ENCODE measurements at regions not wholly inside any gene's neighbourhood (a gene's known extent, or its start where the extent isn't known, plus 50 kb on each side); places are given as distances from the start of the nearest gene placed in this dataset.
"Not testable (repeated sequence)": the region's sequence is repeated elsewhere in the genome, so short reads cannot be mapped to it uniquely, and the experiment has no call there.

- TF ChIP-seq MED1 (CRISPR knock-in tag; IDR thresholded peaks at IDR 0.05; ENCODE audit: borderline replicate concordance): no peak
Observed at GRCh38 chr1:227411066-227411465, 92.8 kb upstream of the CDC42BPA start (continued).

DNA sequence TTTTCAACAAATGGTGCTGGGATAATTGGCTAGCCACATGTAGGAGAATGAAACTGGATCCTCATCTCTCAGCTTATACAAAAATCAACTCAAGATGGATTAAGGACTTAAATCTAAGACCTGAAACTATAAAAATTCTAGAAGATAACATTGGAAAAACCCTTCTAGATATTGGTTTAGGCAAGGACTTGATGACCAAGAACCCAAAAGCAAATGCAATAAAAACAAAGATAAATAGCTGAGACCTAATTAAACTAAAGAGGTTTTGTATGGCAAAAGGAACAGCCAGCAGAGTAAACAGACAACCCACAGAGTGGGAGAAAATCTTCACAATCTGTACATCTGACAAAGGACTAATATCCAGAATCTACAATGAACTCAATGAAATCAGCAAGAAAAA, 88.0 kb upstream of the CDC42BPA start:
- H3K79me2 ChIP-seq (ENCODE audit: control insufficient read depth, insufficient read depth, low read length); H3K27ac ChIP-seq (ENCODE audit: extremely low read depth, low read depth, low read length); intact Hi-C loops (cut with micrococcal nuclease); POLR2A ChIA-PET; H4K20me1 ChIP-seq (replicated peaks; ENCODE audit: control insufficient read depth, insufficient read depth, low read length); H3K4me3 ChIP-seq; FAIRE-seq; H3K36me3 ChIP-seq (ENCODE audit: control insufficient read depth, insufficient read depth, low read length); ATAC-seq; in situ Hi-C loops (cut with MboI); H2AFZ ChIP-seq (ENCODE audit: low read depth, low read length); H3K4me2 ChIP-seq (ENCODE audit: insufficient read depth, low read length); CTCF ChIA-PET (ENCODE audit: low intra/inter-chr PET ratio); BruUV-seq (replicated peaks); H3K9me1 ChIP-seq (ENCODE audit: control insufficient read depth, insufficient read depth, low read length); DNase-seq (ENCODE audit: extremely low read depth in 1 of 4, low spot score in 3 of 4); H3K4me1 ChIP-seq (replicated peaks in 1 of 2; ENCODE audit: control insufficient read depth in 2 of 2, insufficient read depth in 2 of 2, low read length in 2 of 2); H3K27me3 ChIP-seq (ENCODE audit: control insufficient read depth in 2 of 2, insufficient read depth in 2 of 2, low read length in 2 of 2); H3K9ac ChIP-seq (ENCODE audit: insufficient read depth in 1 of 2, low read depth in 2 of 2, low read length in 2 of 2); H3K9me3 ChIP-seq (replicated peaks; ENCODE audit: control insufficient read depth, insufficient read depth, low read depth, low read length): not testable (repeated sequence)

- intact Hi-C loops (cut with micrococcal nuclease): no loop called here
- no TSS peak for BruUV-seq (replicated peaks)
- ATAC-seq: no peak
Observed at GRCh38 chr1:227403535-227403934, 85.2 kb upstream of the CDC42BPA start.

More at GRCh38 chr1:227403535-227403934, 85.2 kb upstream of the CDC42BPA start:
- Histone ChIP-seq H3K36me3 (ENCODE audit: control insufficient read depth, insufficient read depth, low read length) (no peaks in the 10 kb centered on the region), H3K4me2 (ENCODE audit: insufficient read depth, low read length) (no peak overlapping the region), H3K79me2 (ENCODE audit: control insufficient read depth, insufficient read depth, low read length) (no peaks in the 10 kb centered on the region), H3K9me1 (ENCODE audit: control insufficient read depth, insufficient read depth, low read length) (no peaks in the 10 kb centered on the region), H3K27me3 (ENCODE audit: control insufficient read depth in 2 of 2, insufficient read depth in 2 of 2, low read length in 2 of 2) (no peaks in the 10 kb centered on the region), H2AFZ (ENCODE audit: low read depth, low read length) (no peak overlapping the region), H3K27ac (ENCODE audit: extremely low read depth, low read depth, low read length) (no peak overlapping the region), H4K20me1 (replicated peaks; ENCODE audit: control insufficient read depth, insufficient read depth, low read length) (no peaks in the 10 kb centered on the region), H3K9ac (ENCODE audit: insufficient read depth in 1 of 2, low read depth in 2 of 2, low read length in 2 of 2) (no peak overlapping the region), H3K9me3 (replicated peaks; ENCODE audit: control insufficient read depth, insufficient read depth, low read depth, low read length) (no peaks in the 10 kb centered on the region), H3K4me1 (replicated peaks in 1 of 2; ENCODE audit: control insufficient read depth in 2 of 2, insufficient read depth in 2 of 2, low read length in 2 of 2) (no peaks in the 10 kb centered on the region; a peak in 1 of 5 replicates), H3K4me3 (no peak overlapping the region)
- TF ChIP-seq HEY1 (CRISPR knock-in tag; IDR thresholded peaks at IDR 0.05; ENCODE audit: borderline replicate concordance) (no peak), ZSCAN32 (CRISPR knock-in tag; IDR thresholded peaks at IDR 0.05) (no peak), HNRNPK (IDR thresholded peaks at IDR 0.05; ENCODE audit: low read depth, low read length, poor library complexity, severe bottlenecking) (no peak), KAT2B (IDR thresholded peaks at IDR 0.05; ENCODE audit: low read depth, low read length) (no peak), JUN (IDR thresholded peaks at IDR 0.05; ENCODE audit: borderline replicate concordance, low read depth, low read length) (no peak), JUN (CRISPR knock-in tag; IDR thresholded peaks at IDR 0.05; ENCODE audit: borderline replicate concordance) (no peak), ZNF668 (CRISPR knock-in tag; IDR thresholded peaks at IDR 0.05) (no peak), ZNF146 (CRISPR knock-in tag; IDR thresholded peaks at IDR 0.05; ENCODE audit: unreplicated experiment) (no peak), KAT7 (CRISPR knock-in tag; IDR thresholded peaks at IDR 0.05; ENCODE audit: borderline replicate concordance) (no peak)
- TF ChIP-seq, protein P1, sequence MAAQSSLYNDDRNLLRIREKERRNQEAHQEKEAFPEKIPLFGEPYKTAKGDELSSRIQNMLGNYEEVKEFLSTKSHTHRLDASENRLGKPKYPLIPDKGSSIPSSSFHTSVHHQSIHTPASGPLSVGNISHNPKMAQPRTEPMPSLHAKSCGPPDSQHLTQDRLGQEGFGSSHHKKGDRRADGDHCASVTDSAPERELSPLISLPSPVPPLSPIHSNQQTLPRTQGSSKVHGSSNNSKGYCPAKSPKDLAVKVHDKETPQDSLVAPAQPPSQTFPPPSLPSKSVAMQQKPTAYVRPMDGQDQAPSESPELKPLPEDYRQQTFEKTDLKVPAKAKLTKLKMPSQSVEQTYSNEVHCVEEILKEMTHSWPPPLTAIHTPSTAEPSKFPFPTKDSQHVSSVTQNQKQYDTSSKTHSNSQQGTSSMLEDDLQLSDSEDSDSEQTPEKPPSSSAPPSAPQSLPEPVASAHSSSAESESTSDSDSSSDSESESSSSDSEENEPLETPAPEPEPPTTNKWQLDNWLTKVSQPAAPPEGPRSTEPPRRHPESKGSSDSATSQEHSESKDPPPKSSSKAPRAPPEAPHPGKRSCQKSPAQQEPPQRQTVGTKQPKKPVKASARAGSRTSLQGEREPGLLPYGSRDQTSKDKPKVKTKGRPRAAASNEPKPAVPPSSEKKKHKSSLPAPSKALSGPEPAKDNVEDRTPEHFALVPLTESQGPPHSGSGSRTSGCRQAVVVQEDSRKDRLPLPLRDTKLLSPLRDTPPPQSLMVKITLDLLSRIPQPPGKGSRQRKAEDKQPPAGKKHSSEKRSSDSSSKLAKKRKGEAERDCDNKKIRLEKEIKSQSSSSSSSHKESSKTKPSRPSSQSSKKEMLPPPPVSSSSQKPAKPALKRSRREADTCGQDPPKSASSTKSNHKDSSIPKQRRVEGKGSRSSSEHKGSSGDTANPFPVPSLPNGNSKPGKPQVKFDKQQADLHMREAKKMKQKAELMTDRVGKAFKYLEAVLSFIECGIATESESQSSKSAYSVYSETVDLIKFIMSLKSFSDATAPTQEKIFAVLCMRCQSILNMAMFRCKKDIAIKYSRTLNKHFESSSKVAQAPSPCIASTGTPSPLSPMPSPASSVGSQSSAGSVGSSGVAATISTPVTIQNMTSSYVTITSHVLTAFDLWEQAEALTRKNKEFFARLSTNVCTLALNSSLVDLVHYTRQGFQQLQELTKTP (IDR thresholded peaks at IDR 0.05; ENCODE audit: low read depth in 1 of 2, partially characterized antibody in 2 of 2): no peak
- no peak for FAIRE-seq
- DNase-seq (ENCODE audit: extremely low read depth in 1 of 4, low spot score in 3 of 4): no peak
- WGBS (ENCODE audit: insufficient coverage, low coverage, missing lambda C conversion rate): 42% methylated on average over 5 of the region's 5 CpGs
- in situ Hi-C loops (cut with MboI): no loop called here
- ChIA-PET CTCF (ENCODE audit: low intra/inter-chr PET ratio) (no interaction called here), POLR2A (no interaction called here)
